GM12892 (cell line): ENCODE measurements at regions not wholly inside any gene's neighbourhood (a gene's known extent, or its start where the extent isn't known, plus 50 kb on each side); places are given as distances from the start of the nearest gene placed in this dataset.

Experiments used
- POLR2A ChIP-seq: IDR thresholded peaks from 2 replicates; pipeline ENCODE4 v1.6.1; 2011; ENCODE audit warnings: low read depth, low read length, control low read depth
- POLR2AphosphoS5 ChIP-seq: IDR thresholded peaks from 2 replicates; pipeline ENCODE4 v1.6.1; 2011; ENCODE audit warnings: low read depth, low read length, control low read depth

DNA sequence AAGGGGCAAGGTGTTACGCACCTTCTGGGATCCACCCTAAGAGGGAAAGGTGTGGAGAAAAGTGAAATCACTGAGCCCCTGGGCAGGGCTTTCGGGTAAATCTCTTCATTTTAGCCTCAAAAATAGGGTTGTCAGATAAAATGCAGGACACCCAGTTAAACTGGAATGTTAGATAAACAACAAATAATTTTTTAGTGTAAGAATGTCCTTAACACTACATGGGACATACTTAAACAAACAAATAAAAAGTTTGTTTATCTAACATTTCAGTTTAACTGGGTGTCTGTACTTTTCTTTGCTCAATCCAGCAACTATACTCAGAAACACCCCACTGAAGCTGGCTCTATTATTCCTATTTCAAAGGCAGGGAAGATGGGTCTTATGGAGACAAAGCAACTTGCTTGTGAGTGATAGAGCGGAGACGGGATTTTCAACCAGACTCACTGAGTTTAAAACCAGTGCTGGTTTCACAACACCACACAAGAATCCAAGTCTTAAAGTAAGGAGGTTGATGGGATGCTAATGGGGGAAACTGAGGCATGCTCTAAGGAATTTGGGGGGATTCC is 144.8 kb upstream of the RBPJ start:
- no peak for TF ChIP-seq POLR2AphosphoS5
- TF ChIP-seq POLR2A: no peak
